ENCODE measurements at regions not wholly inside any gene's neighbourhood (a gene's known extent, or its start where the extent isn't known, plus 50 kb on each side); places are given as distances from the start of the nearest gene placed in this dataset.

- Histone ChIP-seq H3K4me3 (ENCODE audit: low read depth, low read length) (no peak overlapping the region), H3K4me1 (ENCODE audit: insufficient read depth) (no peaks in the 10 kb centered on the region), H3K36me3 (ENCODE audit: insufficient read depth) (no peaks in the 10 kb centered on the region), H3K27ac (ENCODE audit: low read depth) (no peak overlapping the region)
- 72% methylated on average over 2 of the region's 2 CpGs for WGBS
- DNase-seq (ENCODE audit: extremely low spot score): no peak
Measured at GRCh38 chr2:147756069-147756468, 88.8 kb upstream of the ACVR2A start.

- H3K4me1 ChIP-seq (ENCODE audit: insufficient read depth): no peaks in the 10 kb centered on the region
- no peak overlapping the region for H3K4me3 ChIP-seq (ENCODE audit: low read depth, low read length)
- 88% methylated on average over 2 of the region's 2 CpGs for WGBS
- DNase-seq (ENCODE audit: extremely low spot score): no peak
- no peak overlapping the region for H3K27ac ChIP-seq (ENCODE audit: low read depth)
- H3K36me3 ChIP-seq (ENCODE audit: insufficient read depth): no peaks in the 10 kb centered on the region
Measured at GRCh38 chr2:147740211-147740927, 104.5 kb upstream of the ACVR2A start.

DNA sequence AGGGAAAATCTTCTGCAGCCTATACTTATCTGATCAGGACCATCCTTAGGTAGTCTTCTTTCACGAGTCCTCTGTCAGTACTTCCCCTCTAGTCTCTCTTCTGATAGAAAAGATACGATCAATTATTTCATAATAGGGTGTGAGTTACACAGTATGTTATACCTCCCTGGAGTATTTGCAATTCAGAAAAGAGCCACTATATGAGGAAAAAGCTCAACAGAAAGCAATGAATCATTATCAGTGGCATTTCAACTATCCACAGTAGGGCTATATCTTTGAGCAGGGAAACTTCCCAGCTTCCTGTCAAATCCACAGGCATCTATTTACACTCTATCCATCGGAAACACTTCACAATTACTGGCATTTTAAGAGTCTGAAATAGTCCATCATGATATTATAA, 105.3 kb upstream of the ACVR2A start:
- Histone ChIP-seq H3K27ac (ENCODE audit: low read depth) (no peak overlapping the region), H3K4me3 (ENCODE audit: low read depth, low read length) (no peak overlapping the region), H3K36me3 (ENCODE audit: insufficient read depth) (no peaks in the 10 kb centered on the region), H3K4me1 (ENCODE audit: insufficient read depth) (no peaks in the 10 kb centered on the region)
- WGBS: 56% methylated on average over 3 of the region's 3 CpGs
- DNase-seq (ENCODE audit: extremely low spot score): no peak

GRCh38 chr2:147718831-147719230, 126.0 kb upstream of the ACVR2A start:
- Histone ChIP-seq H3K4me1 (ENCODE audit: insufficient read depth) (no peaks in the 10 kb centered on the region), H3K36me3 (ENCODE audit: insufficient read depth) (no peaks in the 10 kb centered on the region), H3K27ac (ENCODE audit: low read depth) (no peak overlapping the region), H3K4me3 (ENCODE audit: low read depth, low read length) (no peak overlapping the region)
- DNase-seq (ENCODE audit: extremely low spot score): no peak
- 65% methylated on average over 2 of the region's 2 CpGs for WGBS

- H3K36me3 ChIP-seq (ENCODE audit: insufficient read depth): no peaks in the 10 kb centered on the region
- no peaks in the 10 kb centered on the region for H3K4me1 ChIP-seq (ENCODE audit: insufficient read depth)
- H3K27ac ChIP-seq (ENCODE audit: low read depth): no peak overlapping the region
- DNase-seq (ENCODE audit: extremely low spot score): no peak
- H3K4me3 ChIP-seq (ENCODE audit: low read depth, low read length): no peak overlapping the region
Measured at GRCh38 chr2:147716906-147717305, 127.9 kb upstream of the ACVR2A start.

DNA sequence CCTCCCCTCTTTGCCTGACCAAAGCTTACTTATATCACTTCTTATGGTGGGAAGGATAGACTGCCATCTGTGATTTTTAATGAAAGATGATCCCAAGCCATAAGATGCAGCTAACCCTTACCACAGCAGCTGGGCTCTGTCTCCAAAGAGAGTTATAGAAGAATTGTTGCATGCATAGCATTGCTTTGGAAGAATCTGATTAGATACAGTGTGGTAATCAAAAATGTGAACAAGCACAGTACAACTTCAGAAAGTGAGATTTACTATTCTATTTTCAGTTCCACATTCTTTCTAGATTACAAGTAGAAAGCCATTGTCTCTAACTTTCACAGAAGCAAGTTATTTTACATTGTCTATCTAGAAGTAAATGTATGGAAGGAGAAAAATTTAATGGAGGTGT, 129.0 kb upstream of the ACVR2A start:
- Histone ChIP-seq H3K36me3 (ENCODE audit: insufficient read depth) (no peaks in the 10 kb centered on the region), H3K4me1 (ENCODE audit: insufficient read depth) (no peaks in the 10 kb centered on the region), H3K4me3 (ENCODE audit: low read depth, low read length) (no peak overlapping the region), H3K27ac (ENCODE audit: low read depth) (no peak overlapping the region)
- no peak for DNase-seq (ENCODE audit: extremely low spot score)

DNA sequence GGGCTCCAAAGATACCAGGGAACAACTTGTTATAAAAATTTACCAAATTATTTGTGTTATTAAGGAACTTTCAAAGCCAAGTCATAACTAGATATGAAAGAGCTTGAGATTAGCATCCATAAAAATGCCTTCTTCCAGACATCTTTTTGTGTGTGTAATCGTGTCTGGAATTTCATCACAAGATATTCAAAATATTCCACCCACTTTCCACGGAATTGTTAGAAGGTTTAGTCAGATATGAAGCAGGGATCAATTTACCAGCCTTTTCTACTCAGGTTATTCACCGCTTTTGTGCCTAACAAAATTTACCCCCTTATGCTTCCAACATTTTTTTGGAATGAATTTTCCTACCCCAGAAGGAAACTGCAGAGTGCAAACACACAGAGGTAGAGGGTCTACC, 130.2 kb upstream of the ACVR2A start:
- Histone ChIP-seq H3K36me3 (ENCODE audit: insufficient read depth) (no peaks in the 10 kb centered on the region), H3K4me3 (ENCODE audit: low read depth, low read length) (no peak overlapping the region), H3K27ac (ENCODE audit: low read depth) (no peak overlapping the region), H3K4me1 (ENCODE audit: insufficient read depth) (no peaks in the 10 kb centered on the region)
- no peak for DNase-seq (ENCODE audit: extremely low spot score)
- WGBS: 61% methylated on average over 3 of the region's 3 CpGs

GRCh38 chr2:147713349-147713748, 131.5 kb upstream of the ACVR2A start:
- no peak for DNase-seq (ENCODE audit: extremely low spot score)
- H3K4me3 ChIP-seq (ENCODE audit: low read depth, low read length): no peak overlapping the region
- H3K4me1 ChIP-seq (ENCODE audit: insufficient read depth): no peaks in the 10 kb centered on the region
- no peak overlapping the region for H3K27ac ChIP-seq (ENCODE audit: low read depth)
- no peaks in the 10 kb centered on the region for H3K36me3 ChIP-seq (ENCODE audit: insufficient read depth)

DNA sequence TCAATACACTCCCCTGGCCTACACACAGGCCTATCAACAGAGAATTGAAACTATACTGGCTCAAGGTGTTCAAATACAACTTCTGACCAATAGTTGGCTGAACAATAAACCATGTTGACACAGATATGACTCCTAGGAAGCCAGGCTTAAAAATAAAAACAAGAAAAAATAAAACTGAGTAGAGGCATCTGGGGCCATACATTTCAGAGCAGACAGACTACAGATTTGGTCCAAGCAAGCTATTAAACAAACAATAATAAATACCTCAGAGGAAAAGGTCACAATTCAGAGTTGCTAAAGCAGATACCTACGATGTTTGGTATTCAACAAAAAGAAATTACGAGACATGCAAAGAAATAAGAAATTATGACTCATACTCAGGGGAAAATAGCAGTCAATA, 132.8 kb upstream of the ACVR2A start:
- no peak overlapping the region for H3K4me3 ChIP-seq (ENCODE audit: low read depth, low read length)
- H3K36me3 ChIP-seq (ENCODE audit: insufficient read depth): no peaks in the 10 kb centered on the region
- H3K4me1 ChIP-seq (ENCODE audit: insufficient read depth): no peaks in the 10 kb centered on the region
- DNase-seq (ENCODE audit: extremely low spot score): no peak
- WGBS: 76% methylated on average over 2 of the region's 2 CpGs
- no peak overlapping the region for H3K27ac ChIP-seq (ENCODE audit: low read depth)

- Histone ChIP-seq H3K36me3 (ENCODE audit: insufficient read depth) (no peaks in the 10 kb centered on the region), H3K27ac (ENCODE audit: low read depth) (no peak overlapping the region), H3K4me3 (ENCODE audit: low read depth, low read length) (no peak overlapping the region), H3K4me1 (ENCODE audit: insufficient read depth) (no peaks in the 10 kb centered on the region)
- WGBS: 91% methylated on average over 4 of the region's 4 CpGs
- no peak for DNase-seq (ENCODE audit: extremely low spot score)
Measured at GRCh38 chr2:147711031-147711430, 133.8 kb upstream of the ACVR2A start.

- no peaks in the 10 kb centered on the region for H3K36me3 ChIP-seq (ENCODE audit: insufficient read depth)
- no peak overlapping the region for H3K4me3 ChIP-seq (ENCODE audit: low read depth, low read length)
- DNase-seq (ENCODE audit: extremely low spot score): no peak
- no peaks in the 10 kb centered on the region for H3K4me1 ChIP-seq (ENCODE audit: insufficient read depth)
- no peak overlapping the region for H3K27ac ChIP-seq (ENCODE audit: low read depth)
Measured at GRCh38 chr2:147709655-147710054, 135.2 kb upstream of the ACVR2A start.

DNA sequence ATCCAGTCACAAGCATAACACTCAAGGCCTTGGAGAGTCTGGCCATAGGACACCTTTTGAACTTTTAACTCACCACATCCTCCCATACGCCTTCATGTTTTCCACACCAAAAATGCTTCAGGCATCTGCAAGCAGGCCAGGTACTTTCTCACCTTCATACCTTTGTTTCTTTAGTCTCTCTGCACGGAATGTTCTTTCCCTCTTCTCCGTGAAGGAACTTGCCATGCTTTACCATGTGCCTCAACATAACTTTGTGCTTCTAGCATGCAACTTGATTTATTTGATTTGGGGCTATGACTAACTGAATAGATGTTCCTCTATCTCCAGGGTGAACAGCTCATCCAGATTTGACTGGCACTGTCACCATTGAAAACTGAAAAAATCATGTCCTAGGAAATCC, 141.7 kb upstream of the ACVR2A start:
- 80% methylated on average over 3 of the region's 3 CpGs for WGBS
- H3K27ac ChIP-seq (ENCODE audit: low read depth): no peak overlapping the region
- DNase-seq (ENCODE audit: extremely low spot score): no peak
- no peaks in the 10 kb centered on the region for H3K4me1 ChIP-seq (ENCODE audit: insufficient read depth)
- no peak overlapping the region for H3K4me3 ChIP-seq (ENCODE audit: low read depth, low read length)
- no peaks in the 10 kb centered on the region for H3K36me3 ChIP-seq (ENCODE audit: insufficient read depth)

GRCh38 chr2:147698166-147698565, 146.7 kb upstream of the ACVR2A start:
- Histone ChIP-seq H3K36me3 (ENCODE audit: insufficient read depth) (no peaks in the 10 kb centered on the region), H3K4me3 (ENCODE audit: low read depth, low read length) (no peak overlapping the region), H3K4me1 (ENCODE audit: insufficient read depth) (no peaks in the 10 kb centered on the region), H3K27ac (ENCODE audit: low read depth) (no peak overlapping the region)
- WGBS: 94% methylated on average over 2 of the region's 2 CpGs
- DNase-seq (ENCODE audit: extremely low spot score): no peak

DNA sequence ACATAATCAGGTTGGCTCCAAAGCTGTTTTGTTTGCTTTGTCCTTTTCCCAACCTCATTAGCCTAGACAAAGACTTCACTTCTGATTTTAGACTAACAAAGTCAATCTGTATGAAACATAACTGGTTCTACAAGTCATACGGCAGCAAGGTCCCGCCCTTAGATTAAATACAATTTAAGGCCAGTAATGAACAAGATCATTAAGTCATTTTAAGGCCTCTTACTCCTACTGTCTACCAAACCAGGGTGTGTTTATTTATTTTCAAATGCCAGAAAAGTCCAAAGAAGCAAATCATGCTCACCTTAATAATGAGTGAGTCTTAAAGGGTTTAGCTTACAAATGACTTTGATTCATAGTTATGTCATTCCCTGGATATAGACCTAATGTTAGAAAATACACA, 148.4 kb upstream of the ACVR2A start:
- no peak for DNase-seq (ENCODE audit: extremely low spot score)
- H3K4me3 ChIP-seq (ENCODE audit: low read depth, low read length): no peak overlapping the region
- H3K4me1 ChIP-seq (ENCODE audit: insufficient read depth): no peaks in the 10 kb centered on the region
- H3K27ac ChIP-seq (ENCODE audit: low read depth): no peak overlapping the region
- 89% methylated on average over 2 of the region's 2 CpGs for WGBS
- no peaks in the 10 kb centered on the region for H3K36me3 ChIP-seq (ENCODE audit: insufficient read depth)
